Testis (tissue), 2 donors: ENCODE measurements at regions not wholly inside any gene's neighbourhood (a gene's known extent, or its start where the extent isn't known, plus 50 kb on each side); places are given as distances from the start of the nearest gene placed in this dataset.

ENCODE experiments used
- POLR2A ChIP-seq: fragments of 450-650 bp; IDR thresholded peaks from one replicate; pipeline ENCODE4 v1.6.1; 2017; ENCODE audit warnings: antibody characterized with exemption, mild to moderate bottlenecking, moderate library complexity
- TF ChIP-seq, protein P1 (sequence below), 3 experiments: fragments of 450-650 bp in 2 of 3; fragments of 200-600 bp in 1 of 3; sonication (generic) in 1 of 3; IDR thresholded peaks; one replicate each; pipeline ENCODE4 v1.5.1; 2016 to 2019; ENCODE audit warnings: antibody characterized with exemption in 3 of 3, mild to moderate bottlenecking in 2 of 3, moderate library complexity in 1 of 3

DNA sequence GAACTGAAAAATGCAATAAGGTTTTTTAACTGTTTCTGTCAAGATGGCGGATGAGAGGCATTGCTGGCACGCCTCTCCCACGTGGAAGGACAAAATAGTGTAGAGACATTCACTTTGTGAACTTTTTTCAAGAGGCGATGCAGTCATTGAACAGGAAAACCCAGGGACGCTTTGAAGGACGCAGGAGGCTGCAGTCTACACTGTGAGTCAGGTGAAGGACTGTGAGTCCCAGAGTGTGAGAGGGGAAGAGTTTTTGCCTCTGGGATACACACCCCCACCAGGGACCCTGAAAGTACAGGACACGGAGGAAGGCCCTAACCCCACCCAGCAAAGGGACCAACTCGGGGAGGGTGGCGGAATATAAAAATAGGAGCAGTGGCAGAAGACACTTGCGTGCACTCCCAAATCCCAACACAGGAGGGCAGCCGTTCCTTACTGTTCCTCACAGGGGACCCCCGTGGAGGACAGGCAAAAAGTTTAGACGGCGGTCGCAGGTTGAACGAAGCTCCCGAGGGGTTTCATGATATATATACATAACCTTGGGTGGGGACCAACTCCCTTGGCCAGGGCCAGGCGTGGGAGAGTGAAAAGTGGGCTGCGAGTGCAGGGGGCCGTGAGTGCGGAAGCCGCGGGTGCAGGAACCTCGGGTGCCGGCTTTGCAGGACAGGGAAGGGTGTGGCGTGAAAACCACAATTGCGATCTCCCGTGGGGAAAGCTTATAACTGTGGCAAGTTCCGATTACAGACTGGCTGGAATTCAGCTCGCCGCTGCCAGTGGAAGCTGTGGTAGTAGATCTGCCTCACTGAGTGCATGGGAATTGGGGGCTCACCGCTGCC, 82.0 kb upstream of the ALOX12 start:
- TF ChIP-seq, protein P1, sequence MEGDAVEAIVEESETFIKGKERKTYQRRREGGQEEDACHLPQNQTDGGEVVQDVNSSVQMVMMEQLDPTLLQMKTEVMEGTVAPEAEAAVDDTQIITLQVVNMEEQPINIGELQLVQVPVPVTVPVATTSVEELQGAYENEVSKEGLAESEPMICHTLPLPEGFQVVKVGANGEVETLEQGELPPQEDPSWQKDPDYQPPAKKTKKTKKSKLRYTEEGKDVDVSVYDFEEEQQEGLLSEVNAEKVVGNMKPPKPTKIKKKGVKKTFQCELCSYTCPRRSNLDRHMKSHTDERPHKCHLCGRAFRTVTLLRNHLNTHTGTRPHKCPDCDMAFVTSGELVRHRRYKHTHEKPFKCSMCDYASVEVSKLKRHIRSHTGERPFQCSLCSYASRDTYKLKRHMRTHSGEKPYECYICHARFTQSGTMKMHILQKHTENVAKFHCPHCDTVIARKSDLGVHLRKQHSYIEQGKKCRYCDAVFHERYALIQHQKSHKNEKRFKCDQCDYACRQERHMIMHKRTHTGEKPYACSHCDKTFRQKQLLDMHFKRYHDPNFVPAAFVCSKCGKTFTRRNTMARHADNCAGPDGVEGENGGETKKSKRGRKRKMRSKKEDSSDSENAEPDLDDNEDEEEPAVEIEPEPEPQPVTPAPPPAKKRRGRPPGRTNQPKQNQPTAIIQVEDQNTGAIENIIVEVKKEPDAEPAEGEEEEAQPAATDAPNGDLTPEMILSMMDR (IDR thresholded peaks at IDR 0.05): peak; percentile 28 to 77 (median 75)
- no peak for TF ChIP-seq POLR2A
